ENCODE measurements at regions not wholly inside any gene's neighbourhood (a gene's known extent, or its start where the extent isn't known, plus 50 kb on each side); places are given as distances from the start of the nearest gene placed in this dataset.

DNA sequence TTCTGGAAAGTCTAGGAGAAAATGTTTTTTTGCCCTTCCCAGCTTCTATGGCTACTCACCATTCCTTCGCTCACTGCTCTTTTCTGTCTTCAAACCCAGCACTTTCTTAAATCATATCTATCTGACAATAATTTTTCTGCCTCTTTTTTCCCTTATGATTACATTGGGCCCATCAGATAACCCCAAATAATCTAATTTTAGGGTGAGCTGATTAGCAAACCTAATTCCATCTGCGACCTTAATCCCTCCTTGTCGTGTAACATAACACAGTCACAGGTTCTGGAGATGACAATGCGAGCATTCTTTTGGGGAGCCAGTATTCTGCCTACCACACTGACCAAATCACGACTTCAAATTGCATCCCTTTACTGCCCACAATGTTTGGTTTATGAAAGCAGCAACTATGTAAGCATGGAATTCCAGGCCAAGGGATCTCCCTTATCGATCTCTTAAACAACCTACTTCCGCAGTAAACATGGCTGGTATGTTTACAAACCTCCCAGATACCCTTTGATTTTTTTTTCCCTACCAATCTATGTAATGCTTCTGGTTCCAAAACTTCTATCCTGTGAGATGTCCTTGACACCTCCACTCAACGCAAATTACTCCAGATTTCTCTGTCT lies 2122.2 kb downstream of the MAT2B start (continued):
- TF ChIP-seq ARHGAP35 (CRISPR knock-in tag; IDR thresholded peaks at IDR 0.05; ENCODE audit: borderline replicate concordance) (no peak), NFE2L2 (IDR thresholded peaks at IDR 0.05; ENCODE audit: low read length) (no peak), NFRKB (IDR thresholded peaks at IDR 0.05) (no peak), FOXC1 (CRISPR knock-in tag; IDR thresholded peaks at IDR 0.05; ENCODE audit: borderline replicate concordance) (no peak), ETV5 (CRISPR knock-in tag; IDR thresholded peaks at IDR 0.05; ENCODE audit: borderline replicate concordance) (peak; percentile 97), ZNF660 (CRISPR knock-in tag; IDR thresholded peaks at IDR 0.05; ENCODE audit: borderline replicate concordance, low read depth) (no peak), ADNP (CRISPR knock-in tag; IDR thresholded peaks at IDR 0.05) (no peak), EZH2 (conservative IDR thresholded peaks at IDR 0.05; ENCODE audit: low read depth, low read length) (no peak), FOXJ3 (CRISPR knock-in tag; IDR thresholded peaks at IDR 0.05; ENCODE audit: borderline replicate concordance) (peak; percentile 79), ZNF790 (CRISPR knock-in tag; IDR thresholded peaks at IDR 0.05; ENCODE audit: borderline replicate concordance) (no peak), MZF1 (CRISPR knock-in tag; IDR thresholded peaks at IDR 0.05; ENCODE audit: borderline replicate concordance) (no peak), FIP1L1 (IDR thresholded peaks at IDR 0.05; ENCODE audit: borderline replicate concordance, insufficient read depth, low read depth, low read length) (no peak), ZMYM2 (CRISPR knock-in tag; IDR thresholded peaks at IDR 0.05) (no peak; the same call in 1 of the 2 replicates), ZSCAN31 (CRISPR knock-in tag; IDR thresholded peaks at IDR 0.05; ENCODE audit: low read depth) (no peak)
- TF ChIP-seq, protein P1, sequence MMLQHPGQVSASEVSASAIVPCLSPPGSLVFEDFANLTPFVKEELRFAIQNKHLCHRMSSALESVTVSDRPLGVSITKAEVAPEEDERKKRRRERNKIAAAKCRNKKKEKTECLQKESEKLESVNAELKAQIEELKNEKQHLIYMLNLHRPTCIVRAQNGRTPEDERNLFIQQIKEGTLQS (CRISPR knock-in tag; IDR thresholded peaks at IDR 0.05) = no peak
- TF ChIP-seq, protein P2, sequence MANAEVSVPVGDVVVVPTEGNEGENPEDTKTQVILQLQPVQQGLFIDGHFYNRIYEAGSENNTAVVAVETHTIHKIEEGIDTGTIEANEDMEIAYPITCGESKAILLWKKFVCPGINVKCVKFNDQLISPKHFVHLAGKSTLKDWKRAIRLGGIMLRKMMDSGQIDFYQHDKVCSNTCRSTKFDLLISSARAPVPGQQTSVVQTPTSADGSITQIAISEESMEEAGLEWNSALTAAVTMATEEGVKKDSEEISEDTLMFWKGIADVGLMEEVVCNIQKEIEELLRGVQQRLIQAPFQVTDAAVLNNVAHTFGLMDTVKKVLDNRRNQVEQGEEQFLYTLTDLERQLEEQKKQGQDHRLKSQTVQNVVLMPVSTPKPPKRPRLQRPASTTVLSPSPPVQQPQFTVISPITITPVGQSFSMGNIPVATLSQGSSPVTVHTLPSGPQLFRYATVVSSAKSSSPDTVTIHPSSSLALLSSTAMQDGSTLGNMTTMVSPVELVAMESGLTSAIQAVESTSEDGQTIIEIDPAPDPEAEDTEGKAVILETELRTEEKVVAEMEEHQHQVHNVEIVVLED (CRISPR knock-in tag; IDR thresholded peaks at IDR 0.05; ENCODE audit: borderline replicate concordance) = no peak
- TF ChIP-seq, protein P3, sequence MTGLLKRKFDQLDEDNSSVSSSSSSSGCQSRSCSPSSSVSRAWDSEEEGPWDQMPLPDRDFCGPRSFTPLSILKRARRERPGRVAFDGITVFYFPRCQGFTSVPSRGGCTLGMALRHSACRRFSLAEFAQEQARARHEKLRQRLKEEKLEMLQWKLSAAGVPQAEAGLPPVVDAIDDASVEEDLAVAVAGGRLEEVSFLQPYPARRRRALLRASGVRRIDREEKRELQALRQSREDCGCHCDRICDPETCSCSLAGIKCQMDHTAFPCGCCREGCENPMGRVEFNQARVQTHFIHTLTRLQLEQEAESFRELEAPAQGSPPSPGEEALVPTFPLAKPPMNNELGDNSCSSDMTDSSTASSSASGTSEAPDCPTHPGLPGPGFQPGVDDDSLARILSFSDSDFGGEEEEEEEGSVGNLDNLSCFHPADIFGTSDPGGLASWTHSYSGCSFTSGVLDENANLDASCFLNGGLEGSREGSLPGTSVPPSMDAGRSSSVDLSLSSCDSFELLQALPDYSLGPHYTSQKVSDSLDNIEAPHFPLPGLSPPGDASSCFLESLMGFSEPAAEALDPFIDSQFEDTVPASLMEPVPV (CRISPR knock-in tag; IDR thresholded peaks at IDR 0.05) = no peak
- TF ChIP-seq, protein P4, sequence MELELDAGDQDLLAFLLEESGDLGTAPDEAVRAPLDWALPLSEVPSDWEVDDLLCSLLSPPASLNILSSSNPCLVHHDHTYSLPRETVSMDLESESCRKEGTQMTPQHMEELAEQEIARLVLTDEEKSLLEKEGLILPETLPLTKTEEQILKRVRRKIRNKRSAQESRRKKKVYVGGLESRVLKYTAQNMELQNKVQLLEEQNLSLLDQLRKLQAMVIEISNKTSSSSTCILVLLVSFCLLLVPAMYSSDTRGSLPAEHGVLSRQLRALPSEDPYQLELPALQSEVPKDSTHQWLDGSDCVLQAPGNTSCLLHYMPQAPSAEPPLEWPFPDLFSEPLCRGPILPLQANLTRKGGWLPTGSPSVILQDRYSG (CRISPR knock-in tag; IDR thresholded peaks at IDR 0.05) = no peak
- TF ChIP-seq, protein P5, sequence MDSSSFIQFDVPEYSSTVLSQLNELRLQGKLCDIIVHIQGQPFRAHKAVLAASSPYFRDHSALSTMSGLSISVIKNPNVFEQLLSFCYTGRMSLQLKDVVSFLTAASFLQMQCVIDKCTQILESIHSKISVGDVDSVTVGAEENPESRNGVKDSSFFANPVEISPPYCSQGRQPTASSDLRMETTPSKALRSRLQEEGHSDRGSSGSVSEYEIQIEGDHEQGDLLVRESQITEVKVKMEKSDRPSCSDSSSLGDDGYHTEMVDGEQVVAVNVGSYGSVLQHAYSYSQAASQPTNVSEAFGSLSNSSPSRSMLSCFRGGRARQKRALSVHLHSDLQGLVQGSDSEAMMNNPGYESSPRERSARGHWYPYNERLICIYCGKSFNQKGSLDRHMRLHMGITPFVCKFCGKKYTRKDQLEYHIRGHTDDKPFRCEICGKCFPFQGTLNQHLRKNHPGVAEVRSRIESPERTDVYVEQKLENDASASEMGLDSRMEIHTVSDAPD (CRISPR knock-in tag; IDR thresholded peaks at IDR 0.05) = no peak
- TF ChIP-seq, protein P6, sequence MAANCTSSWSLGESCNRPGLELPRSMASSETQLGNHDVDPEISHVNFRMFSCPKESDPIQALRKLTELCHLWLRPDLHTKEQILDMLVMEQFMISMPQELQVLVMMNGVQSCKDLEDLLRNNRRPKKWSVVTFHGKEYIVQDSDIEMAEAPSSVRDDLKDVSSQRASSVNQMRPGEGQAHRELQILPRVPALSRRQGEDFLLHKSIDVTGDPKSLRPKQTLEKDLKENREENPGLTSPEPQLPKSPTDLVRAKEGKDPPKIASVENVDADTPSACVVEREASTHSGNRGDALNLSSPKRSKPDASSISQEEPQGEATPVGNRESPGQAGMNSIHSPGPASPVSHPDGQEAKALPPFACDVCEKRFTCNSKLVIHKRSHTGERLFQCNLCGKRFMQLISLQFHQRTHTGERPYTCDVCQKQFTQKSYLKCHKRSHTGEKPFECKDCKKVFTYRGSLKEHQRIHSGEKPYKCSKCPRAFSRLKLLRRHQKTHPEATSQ (CRISPR knock-in tag; IDR thresholded peaks at IDR 0.05; ENCODE audit: borderline replicate concordance) = no peak
- TF ChIP-seq, protein P7, sequence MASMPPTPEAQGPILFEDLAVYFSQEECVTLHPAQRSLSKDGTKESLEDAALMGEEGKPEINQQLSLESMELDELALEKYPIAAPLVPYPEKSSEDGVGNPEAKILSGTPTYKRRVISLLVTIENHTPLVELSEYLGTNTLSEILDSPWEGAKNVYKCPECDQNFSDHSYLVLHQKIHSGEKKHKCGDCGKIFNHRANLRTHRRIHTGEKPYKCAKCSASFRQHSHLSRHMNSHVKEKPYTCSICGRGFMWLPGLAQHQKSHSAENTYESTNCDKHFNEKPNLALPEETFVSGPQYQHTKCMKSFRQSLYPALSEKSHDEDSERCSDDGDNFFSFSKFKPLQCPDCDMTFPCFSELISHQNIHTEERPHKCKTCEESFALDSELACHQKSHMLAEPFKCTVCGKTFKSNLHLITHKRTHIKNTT (CRISPR knock-in tag; IDR thresholded peaks at IDR 0.05) = no peak
